ENCODE measurements at regions not wholly inside any gene's neighbourhood (a gene's known extent, or its start where the extent isn't known, plus 50 kb on each side); places are given as distances from the start of the nearest gene placed in this dataset.

- no peak for ATAC-seq
- ChIA-PET POLR2A (no interaction called here), CTCF (ENCODE audit: low intra/inter-chr PET ratio) (no interaction called here)
- H3K9ac ChIP-seq (ENCODE audit: insufficient read depth in 1 of 2, low read depth in 2 of 2, low read length in 2 of 2): no peak overlapping the region
- no peak overlapping the region for H3K4me3 ChIP-seq
- H3K36me3 ChIP-seq (ENCODE audit: control insufficient read depth, insufficient read depth, low read length): no peaks in the 10 kb centered on the region
- intact Hi-C loops (cut with micrococcal nuclease): no loop called here
- no peaks in the 10 kb centered on the region for H3K79me2 ChIP-seq (ENCODE audit: control insufficient read depth, insufficient read depth, low read length)
- no peak overlapping the region for H3K4me2 ChIP-seq (ENCODE audit: insufficient read depth, low read length)
- H3K4me1 ChIP-seq (replicated peaks in 1 of 2; ENCODE audit: control insufficient read depth in 2 of 2, insufficient read depth in 2 of 2, low read length in 2 of 2): no peaks in the 10 kb centered on the region
- TF ChIP-seq KDM1A (IDR thresholded peaks at IDR 0.05) (no peak), ZNF23 (CRISPR knock-in tag; IDR thresholded peaks at IDR 0.05) (no peak), ZFP30 (CRISPR knock-in tag; IDR thresholded peaks at IDR 0.05; ENCODE audit: borderline replicate concordance) (no peak), WHSC1 (IDR thresholded peaks at IDR 0.05; ENCODE audit: low read length) (no peak), ZNF609 (CRISPR knock-in tag; IDR thresholded peaks at IDR 0.05; ENCODE audit: borderline replicate concordance) (no peak)
- BruUV-seq (replicated peaks): no TSS peak
- H4K20me1 ChIP-seq (replicated peaks; ENCODE audit: control insufficient read depth, insufficient read depth, low read length): no peaks in the 10 kb centered on the region
- 0% methylated on average over 1 of the region's 1 CpG for WGBS (ENCODE audit: insufficient coverage, low coverage, missing lambda C conversion rate)
- H3K27me3 ChIP-seq (ENCODE audit: control insufficient read depth in 2 of 2, insufficient read depth in 2 of 2, low read length in 2 of 2): no peaks in the 10 kb centered on the region
- in situ Hi-C loops (cut with MboI): no loop called here
- H2AFZ ChIP-seq (ENCODE audit: low read depth, low read length): no peak overlapping the region
- no peak for DNase-seq (ENCODE audit: extremely low read depth in 1 of 4, low spot score in 3 of 4)
- no peak for FAIRE-seq
- H3K27ac ChIP-seq (ENCODE audit: extremely low read depth, low read depth, low read length): no peak overlapping the region
- H3K9me3 ChIP-seq (replicated peaks; ENCODE audit: control insufficient read depth, insufficient read depth, low read depth, low read length): no peaks in the 10 kb centered on the region
- no peaks in the 10 kb centered on the region for H3K9me1 ChIP-seq (ENCODE audit: control insufficient read depth, insufficient read depth, low read length)
Observed at GRCh38 chr13:38514575-38514974, 164.9 kb downstream of the UFM1 start.
